ENCODE measurements at regions not wholly inside any gene's neighbourhood (a gene's known extent, or its start where the extent isn't known, plus 50 kb on each side); places are given as distances from the start of the nearest gene placed in this dataset.

DNA sequence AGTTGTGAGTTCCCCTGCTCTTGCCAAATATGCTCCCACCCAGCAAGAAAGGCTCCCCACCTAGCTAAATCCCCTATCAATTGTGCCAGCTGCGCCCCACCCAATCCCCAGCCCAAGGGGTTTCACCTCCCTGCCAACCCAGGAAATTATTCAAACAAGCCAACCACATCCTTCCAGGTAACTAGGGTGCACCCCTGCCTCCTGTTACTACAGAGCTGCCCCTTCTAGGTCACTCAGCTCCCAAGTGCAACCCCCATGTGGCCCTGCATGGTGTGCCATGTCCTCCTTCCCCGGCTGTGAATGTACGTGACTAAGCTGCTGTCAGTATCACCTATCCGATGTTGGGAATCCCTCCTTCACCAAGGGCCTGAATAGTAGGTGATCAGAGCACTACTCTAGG lies 91.2 kb upstream of the LDAH start:
- no peak for DNase-seq (ENCODE audit: low read depth in 2 of 2)

DNA sequence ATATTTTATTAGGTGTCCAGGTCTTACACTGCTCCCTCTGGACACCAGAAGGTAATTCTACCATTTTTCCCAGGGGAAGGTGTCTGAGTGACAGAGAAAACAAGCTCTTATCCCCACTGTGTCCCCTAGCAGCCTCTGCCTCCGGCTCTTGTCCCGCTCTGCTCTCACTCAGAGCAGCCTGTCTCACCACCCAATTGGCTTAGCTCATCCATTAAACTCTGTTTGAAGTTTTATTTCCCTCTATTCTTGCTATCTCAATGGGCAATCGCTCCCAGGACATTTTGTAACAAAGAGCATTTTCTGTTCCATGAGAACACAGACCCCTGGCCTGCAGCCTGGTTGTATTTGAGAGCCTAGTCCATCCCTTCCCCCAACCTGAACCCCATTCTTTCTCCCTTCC lies 90.6 kb upstream of the LDAH start:
- DNase-seq (ENCODE audit: low read depth in 2 of 2): no peak

DNA sequence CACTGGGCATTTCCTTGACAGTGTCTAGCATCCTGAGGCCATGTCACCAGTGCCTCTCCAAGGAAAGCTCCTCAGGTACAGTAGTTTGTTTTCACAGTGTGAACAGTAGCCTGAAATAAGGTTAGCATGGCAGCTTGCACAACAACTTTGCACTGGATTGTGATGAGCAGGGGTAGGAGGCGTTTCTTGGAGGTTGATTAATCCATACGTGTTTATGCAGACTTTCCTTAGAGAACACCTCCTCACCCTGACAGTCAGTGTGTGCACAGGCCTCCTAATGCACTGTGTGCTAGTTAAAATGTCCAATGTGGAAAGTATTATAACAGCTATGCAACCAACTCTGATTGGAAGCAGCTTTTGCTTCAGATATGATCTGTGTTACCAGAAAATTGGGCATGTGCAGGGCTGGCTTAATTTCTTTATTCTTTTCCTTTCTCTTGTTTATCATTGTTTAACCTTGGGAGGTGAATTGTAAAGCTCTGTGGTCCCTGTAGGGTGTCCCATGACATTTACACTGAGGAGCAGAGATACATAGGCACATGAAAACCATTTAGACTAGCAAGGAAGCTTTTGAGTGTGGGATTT lies 77.2 kb upstream of the LDAH start:
- DNase-seq (ENCODE audit: low read depth in 2 of 2): no peak

DNA sequence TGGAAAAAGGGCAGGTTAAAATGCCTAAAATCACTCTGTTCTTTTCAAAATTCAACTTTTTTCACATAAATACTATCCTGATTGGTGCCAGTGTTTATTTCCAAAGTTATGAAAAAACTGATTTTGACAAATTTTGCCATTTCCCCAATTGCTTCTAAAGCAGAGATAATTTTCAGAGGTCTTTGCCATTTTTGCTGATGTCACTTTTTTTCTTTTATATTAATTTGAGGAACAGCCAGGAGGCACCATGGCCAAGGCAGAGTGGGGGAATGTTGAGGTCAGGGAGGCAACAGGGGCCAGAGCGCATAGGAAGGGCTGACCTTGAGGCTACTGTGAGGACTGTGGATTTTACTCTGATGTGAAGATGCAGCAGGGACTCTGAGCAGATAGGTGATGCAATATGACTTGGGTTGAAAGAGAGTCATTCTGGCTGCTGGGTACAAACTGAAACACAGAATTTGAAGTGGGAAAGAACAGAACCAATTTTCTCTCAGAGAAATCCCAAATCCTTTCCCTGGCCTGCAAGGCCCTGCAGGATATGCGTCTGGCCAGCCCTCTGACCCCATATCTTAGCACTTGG lies 75.1 kb upstream of the LDAH start:
- no peak for DNase-seq (ENCODE audit: low read depth in 2 of 2)

DNA sequence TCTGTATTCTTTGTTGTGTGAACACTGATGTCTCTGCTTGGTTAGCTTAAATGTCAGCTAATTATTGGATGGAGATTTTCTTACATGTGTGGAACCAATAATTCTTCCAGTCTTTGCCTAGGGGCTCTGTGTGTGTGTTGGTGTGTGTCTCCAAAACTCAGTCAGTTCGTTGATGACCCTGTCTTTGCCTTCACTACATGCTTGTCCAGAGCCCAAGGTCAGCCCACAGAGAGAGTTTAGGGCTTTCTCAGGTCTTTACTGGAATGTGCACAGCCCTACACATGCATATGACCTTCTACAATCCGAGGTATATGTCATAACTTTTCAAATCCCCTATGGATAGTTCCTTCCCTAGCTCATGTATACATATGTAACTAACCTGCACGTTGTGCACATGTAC lies 74.1 kb upstream of the LDAH start:
- DNase-seq (ENCODE audit: low read depth in 2 of 2): no peak

DNA sequence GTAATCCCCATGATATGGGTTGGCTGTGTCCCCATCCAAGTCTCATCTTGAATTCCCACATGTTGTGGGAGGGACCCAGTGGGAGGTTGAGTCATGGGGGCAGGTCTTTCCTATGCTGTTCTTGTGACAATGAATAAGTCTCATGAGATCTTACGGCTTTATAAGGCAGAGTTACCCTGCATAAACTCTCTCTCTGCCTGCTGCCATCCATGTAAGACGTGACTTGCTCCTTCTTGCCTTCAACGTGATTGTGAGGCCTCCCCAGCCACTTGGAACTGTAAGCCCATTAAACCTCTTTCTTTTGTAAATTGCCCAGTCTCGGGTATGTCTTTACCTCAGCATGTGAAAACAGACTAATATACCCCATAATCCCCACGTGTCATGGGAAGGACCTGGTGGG lies 61.9 kb upstream of the LDAH start:
- no peak for DNase-seq (ENCODE audit: low read depth in 2 of 2)

DNA sequence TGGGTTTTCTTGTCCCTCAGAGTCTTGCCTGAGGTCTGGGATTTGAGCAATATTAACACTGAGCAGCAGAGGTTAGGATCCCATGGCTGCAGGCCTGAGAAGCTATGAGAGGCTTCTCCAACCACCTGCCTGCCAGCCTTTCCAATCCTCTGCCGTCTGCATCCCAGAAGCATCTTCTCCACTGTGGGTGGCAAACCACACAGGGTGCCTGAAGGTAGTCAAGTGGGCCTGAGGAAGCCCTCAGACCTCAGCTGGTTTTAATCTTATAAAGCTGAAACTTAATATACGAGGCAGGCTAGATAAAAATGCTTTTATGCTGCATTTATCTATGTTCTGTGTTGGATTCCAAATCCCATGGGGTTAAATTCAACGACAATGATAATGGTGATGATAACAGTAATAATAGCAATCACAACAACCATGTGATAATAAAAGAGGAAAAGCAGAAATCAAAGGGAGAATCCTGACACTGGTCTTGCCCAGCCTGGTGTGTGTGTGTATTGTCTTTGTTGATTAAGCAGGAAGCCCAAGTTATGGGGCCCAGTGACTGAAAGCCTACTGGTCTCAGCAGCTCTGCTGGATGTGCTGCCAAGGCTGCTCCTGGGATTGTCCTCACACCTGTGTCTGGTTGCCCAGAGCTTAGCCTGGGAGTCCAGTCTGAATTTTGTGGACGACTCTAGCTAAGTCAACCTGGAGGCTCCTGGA lies 59.7 kb upstream of the LDAH start:
- DNase-seq (ENCODE audit: low read depth in 2 of 2): no peak

DNA sequence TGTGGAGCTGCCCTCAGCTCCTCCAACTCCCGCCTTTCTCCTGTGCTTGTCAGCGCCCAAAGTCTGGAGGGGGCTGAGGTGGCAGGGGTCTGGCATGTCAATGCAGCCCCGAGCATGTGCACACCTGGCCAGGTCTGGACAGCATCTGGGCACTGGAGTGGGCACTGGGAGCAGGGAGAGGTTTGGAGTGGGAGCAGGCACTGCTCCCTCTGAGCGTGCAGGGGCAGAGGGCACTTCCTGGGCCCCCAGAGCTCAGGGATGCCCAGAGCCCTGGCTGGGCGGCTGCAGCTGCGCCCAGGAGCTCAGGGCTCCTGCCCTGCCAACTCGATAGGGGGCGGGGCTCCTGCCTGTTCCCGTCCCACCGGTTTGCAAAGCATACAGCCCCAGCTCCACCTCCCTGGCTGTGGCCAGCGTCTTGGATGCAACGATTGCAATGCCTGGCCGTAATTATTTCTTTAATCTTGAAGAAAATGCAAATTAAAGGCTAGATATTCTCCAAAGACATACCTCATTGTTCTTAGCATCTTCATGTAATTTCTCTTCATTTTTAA lies 57.4 kb upstream of the LDAH start:
- no peak for DNase-seq (ENCODE audit: low read depth in 2 of 2)

DNA sequence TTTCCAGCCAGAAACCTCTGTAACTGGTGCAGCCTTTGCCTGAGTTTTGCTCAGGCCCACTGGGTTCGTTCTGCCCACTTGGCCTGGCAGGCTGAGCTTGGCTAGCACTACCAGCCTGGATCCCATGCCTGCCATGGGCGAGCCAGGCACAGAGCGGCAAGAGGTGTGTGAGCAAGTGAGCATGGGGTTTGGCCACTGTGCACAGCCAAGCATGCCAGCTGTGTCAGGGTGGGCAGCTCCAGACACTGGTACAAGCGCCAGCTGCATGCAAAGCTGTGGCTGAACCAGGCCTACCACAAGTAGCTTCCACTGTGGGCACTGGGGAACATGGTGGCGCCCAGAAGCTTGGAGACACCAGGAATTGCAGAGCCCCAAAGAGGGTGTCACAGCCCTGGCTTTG lies 56.3 kb upstream of the LDAH start:
- DNase-seq (ENCODE audit: low read depth in 2 of 2): no peak

DNA sequence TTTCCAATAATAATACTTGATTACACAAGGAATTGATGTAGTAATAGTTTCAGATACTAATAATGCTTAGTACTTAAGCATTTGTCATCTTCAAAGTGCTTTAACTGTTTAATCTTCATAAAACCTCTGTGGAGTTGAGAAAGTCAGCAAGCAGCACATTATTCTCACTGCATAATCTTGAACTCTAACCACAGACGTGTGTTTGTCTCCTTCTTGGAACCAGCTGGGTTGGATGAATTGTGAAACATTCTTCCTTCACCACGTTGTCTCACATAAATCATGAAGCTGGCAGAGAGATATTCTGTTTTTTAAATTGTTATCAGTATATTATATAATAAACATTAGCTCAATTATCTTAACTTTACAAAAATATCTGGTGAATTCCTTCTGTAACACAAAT lies 55.1 kb upstream of the LDAH start:
- no peak for DNase-seq (ENCODE audit: low read depth in 2 of 2)
